ENCODE measurements at regions not wholly inside any gene's neighbourhood (a gene's known extent, or its start where the extent isn't known, plus 50 kb on each side); places are given as distances from the start of the nearest gene placed in this dataset.

DNA sequence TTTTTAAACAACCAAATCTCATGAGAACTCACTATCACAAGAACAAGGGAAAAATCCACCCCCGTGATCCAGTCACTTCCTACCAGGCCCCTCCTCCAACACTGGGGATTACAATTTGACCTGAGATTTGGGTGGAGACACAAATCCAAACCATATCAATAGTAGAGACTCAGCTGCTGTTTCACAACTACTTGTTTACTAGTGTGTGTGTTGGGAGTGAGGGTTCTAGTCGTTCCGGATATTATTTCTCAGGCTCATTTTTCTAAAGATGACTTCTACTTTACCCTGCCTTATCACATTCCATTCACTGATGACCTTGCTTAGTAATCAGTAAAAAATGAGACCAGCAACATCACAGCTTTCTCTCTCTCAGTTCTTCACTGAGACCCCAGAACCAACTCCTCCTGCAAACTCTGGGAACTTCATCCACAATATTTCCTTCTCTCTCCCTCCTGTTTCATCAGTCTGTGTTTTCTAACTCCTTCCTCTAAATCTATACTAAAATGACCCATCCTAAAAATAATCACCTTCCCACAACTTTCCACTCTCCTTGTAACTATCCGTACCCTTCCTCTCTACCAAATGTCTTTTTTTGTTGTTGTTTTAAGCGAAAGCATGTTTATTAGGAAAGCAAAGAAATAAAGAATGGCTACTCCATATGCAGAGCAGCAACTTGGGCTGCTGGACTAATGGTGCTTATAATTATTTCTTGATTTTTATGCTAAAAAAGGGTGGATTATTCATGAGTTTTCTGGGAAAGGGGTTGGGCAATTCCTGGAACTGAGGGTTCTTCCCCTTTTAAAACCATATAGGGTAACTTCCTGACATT is 121.5 kb upstream of the SPRY4 start:
- peaks cover 0 to 4% of the 10 kb centered on the region in 2 donors for H3K9me3 ChIP-seq (replicated peaks in 1 of 2; ENCODE audit: control insufficient read depth in 1 of 2, insufficient read depth in 1 of 2, low read length in 2 of 2)
- H3K79me2 ChIP-seq (ENCODE audit: insufficient read depth, low read length): no peaks in the 10 kb centered on the region
- peaks cover 8 to 25% (median 20%) of the 10 kb centered on the region in 7 donors for H3K9me3 Mint-ChIP-seq
- H3K4me1 ChIP-seq (ENCODE audit: control insufficient read depth in 1 of 2, insufficient read depth in 2 of 2, low read length in 2 of 2): no peaks in the 10 kb centered on the region
- no peaks in the 10 kb centered on the region for H3K27me3 ChIP-seq (ENCODE audit: control insufficient read depth in 2 of 2, insufficient read depth in 2 of 2, low read length in 2 of 2)
- no CpG with 5 or more reads among the region's 5 CpGs for WGBS (ENCODE audit: insufficient coverage)
- no peaks in the 10 kb centered on the region for H3K36me3 ChIP-seq (replicated peaks in 1 of 2; ENCODE audit: control insufficient read depth in 1 of 2, insufficient read depth in 2 of 2, low read length in 2 of 2)
- H4K20me1 ChIP-seq (ENCODE audit: insufficient read depth, low read length): no peaks in the 10 kb centered on the region
- no peak overlapping the region for H3K4me2 ChIP-seq (replicated peaks; ENCODE audit: extremely low read depth, low read length, poor library complexity, severe bottlenecking)
- H3K4me3 ChIP-seq (replicated peaks in 1 of 3; ENCODE audit: low read depth in 2 of 3, low read length in 3 of 3): no peak overlapping the region
- H2AFZ ChIP-seq (ENCODE audit: insufficient read depth, low read depth, low read length, poor library complexity, severe bottlenecking): no peak overlapping the region
- H3K27me3 Mint-ChIP-seq (ENCODE audit: low read depth in 3 of 3): peaks cover 10 to 17% (median 13%) of the 10 kb centered on the region in 3 donors
- H3K4me1 Mint-ChIP-seq: no peaks in the 10 kb centered on the region
- DNase-seq: no peak
- no peak overlapping the region for H3K27ac ChIP-seq (ENCODE audit: low read depth in 1 of 2, low read length in 2 of 2)
- no peak overlapping the region for H3K27ac Mint-ChIP-seq
- TF ChIP-seq, protein P1, sequence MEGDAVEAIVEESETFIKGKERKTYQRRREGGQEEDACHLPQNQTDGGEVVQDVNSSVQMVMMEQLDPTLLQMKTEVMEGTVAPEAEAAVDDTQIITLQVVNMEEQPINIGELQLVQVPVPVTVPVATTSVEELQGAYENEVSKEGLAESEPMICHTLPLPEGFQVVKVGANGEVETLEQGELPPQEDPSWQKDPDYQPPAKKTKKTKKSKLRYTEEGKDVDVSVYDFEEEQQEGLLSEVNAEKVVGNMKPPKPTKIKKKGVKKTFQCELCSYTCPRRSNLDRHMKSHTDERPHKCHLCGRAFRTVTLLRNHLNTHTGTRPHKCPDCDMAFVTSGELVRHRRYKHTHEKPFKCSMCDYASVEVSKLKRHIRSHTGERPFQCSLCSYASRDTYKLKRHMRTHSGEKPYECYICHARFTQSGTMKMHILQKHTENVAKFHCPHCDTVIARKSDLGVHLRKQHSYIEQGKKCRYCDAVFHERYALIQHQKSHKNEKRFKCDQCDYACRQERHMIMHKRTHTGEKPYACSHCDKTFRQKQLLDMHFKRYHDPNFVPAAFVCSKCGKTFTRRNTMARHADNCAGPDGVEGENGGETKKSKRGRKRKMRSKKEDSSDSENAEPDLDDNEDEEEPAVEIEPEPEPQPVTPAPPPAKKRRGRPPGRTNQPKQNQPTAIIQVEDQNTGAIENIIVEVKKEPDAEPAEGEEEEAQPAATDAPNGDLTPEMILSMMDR (IDR thresholded peaks at IDR 0.05): no peak
- intact Hi-C loops (cut with micrococcal nuclease): no loop called here
- H3K9ac ChIP-seq (ENCODE audit: insufficient read depth, low read length, poor library complexity, severe bottlenecking): no peak overlapping the region
- no peak overlapping the region for H3K4me3 Mint-ChIP-seq
- H3K36me3 Mint-ChIP-seq: no peaks in the 10 kb centered on the region

DNA sequence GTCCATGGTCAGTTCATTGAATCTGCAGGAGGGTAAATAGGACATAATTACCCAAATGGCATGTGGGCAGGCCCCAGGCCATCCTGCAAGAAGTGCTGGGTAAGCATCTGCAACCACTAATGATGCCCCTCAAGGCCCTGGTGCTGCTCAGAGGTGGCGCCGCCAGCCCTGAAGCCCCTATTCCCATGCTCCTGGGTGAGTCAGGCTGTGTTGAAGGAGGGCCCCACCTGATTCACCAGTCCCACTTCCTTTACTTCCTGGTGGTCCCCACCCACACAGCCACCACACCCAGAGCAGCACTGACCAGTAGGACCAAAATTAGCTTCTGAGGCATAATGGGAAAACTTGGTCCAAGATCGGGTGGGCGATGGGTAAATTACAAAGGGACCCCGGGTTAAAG is 120.4 kb upstream of the SPRY4 start:
- TF ChIP-seq, protein P1 (IDR thresholded peaks at IDR 0.05): no peak
- Histone ChIP-seq H3K4me3 (replicated peaks in 1 of 3; ENCODE audit: low read depth in 2 of 3, low read length in 3 of 3) (no peak overlapping the region), H3K9ac (ENCODE audit: insufficient read depth, low read length, poor library complexity, severe bottlenecking) (no peak overlapping the region), H2AFZ (ENCODE audit: insufficient read depth, low read depth, low read length, poor library complexity, severe bottlenecking) (no peak overlapping the region), H3K79me2 (ENCODE audit: insufficient read depth, low read length) (no peaks in the 10 kb centered on the region), H3K27ac (ENCODE audit: low read depth in 1 of 2, low read length in 2 of 2) (no peak overlapping the region), H3K27me3 (ENCODE audit: control insufficient read depth in 2 of 2, insufficient read depth in 2 of 2, low read length in 2 of 2) (peaks cover 0 to 2% of the 10 kb centered on the region in 2 donors), H3K4me1 (ENCODE audit: control insufficient read depth in 1 of 2, insufficient read depth in 2 of 2, low read length in 2 of 2) (no peaks in the 10 kb centered on the region), H3K9me3 (replicated peaks in 1 of 2; ENCODE audit: control insufficient read depth in 1 of 2, insufficient read depth in 1 of 2, low read length in 2 of 2) (peaks cover 0 to 4% of the 10 kb centered on the region in 2 donors), H4K20me1 (ENCODE audit: insufficient read depth, low read length) (no peaks in the 10 kb centered on the region), H3K36me3 (replicated peaks in 1 of 2; ENCODE audit: control insufficient read depth in 1 of 2, insufficient read depth in 2 of 2, low read length in 2 of 2) (no peaks in the 10 kb centered on the region), H3K4me2 (replicated peaks; ENCODE audit: extremely low read depth, low read length, poor library complexity, severe bottlenecking) (no peak overlapping the region)
- Mint-ChIP-seq H3K27me3 (ENCODE audit: low read depth in 3 of 3) (peaks cover 9 to 14% (median 13%) of the 10 kb centered on the region in 3 donors), H3K4me1 (no peaks in the 10 kb centered on the region), H3K36me3 (no peaks in the 10 kb centered on the region), H3K27ac (no peak overlapping the region), H3K4me3 (no peak overlapping the region), H3K9me3 (peaks cover 4 to 19% (median 15%) of the 10 kb centered on the region in 7 donors)
- intact Hi-C loops (cut with micrococcal nuclease): no loop called here
- DNase-seq: no peak
- WGBS (ENCODE audit: insufficient coverage): 100% methylated on average over 1 of the region's 5 CpGs

All from CD14-positive monocyte (primary cell).